ENCODE measurements at regions not wholly inside any gene's neighbourhood (a gene's known extent, or its start where the extent isn't known, plus 50 kb on each side); places are given as distances from the start of the nearest gene placed in this dataset.

- H3K4me2 ChIP-seq (ENCODE audit: low read length): no peak overlapping the region
- TF ChIP-seq CTCF (IDR thresholded peaks at IDR 0.05; ENCODE audit: low read depth, low read length, poor library complexity, severe bottlenecking): no peak
- no peak for TF ChIP-seq EZH2phosphoT487 (IDR thresholded peaks at IDR 0.05; ENCODE audit: borderline replicate concordance, low read length)
- H3F3A ChIP-seq (ENCODE audit: control insufficient read depth, insufficient read depth): no peaks in the 10 kb centered on the region
- no peaks in the 10 kb centered on the region for H3K4me1 ChIP-seq (ENCODE audit: control insufficient read depth, low read length)
- no peaks in the 10 kb centered on the region for H3K9me3 ChIP-seq (ENCODE audit: control insufficient read depth, insufficient read depth, low read length)
- no peak overlapping the region for H3K27ac ChIP-seq (ENCODE audit: low read depth, low read length)
- no peaks in the 10 kb centered on the region for H3K9me2 ChIP-seq (replicated peaks; ENCODE audit: control insufficient read depth, low read length)
- no peak overlapping the region for H3K4me3 ChIP-seq (ENCODE audit: low read length)
- no peaks in the 10 kb centered on the region for H3K36me3 ChIP-seq (ENCODE audit: control insufficient read depth, low read length)
- H3K27me3 ChIP-seq (ENCODE audit: control insufficient read depth, low read length): peaks cover 13% of the 10 kb centered on the region; the same call in 1 of the 2 replicates
- no peaks in the 10 kb centered on the region for H4K20me1 ChIP-seq (ENCODE audit: control insufficient read depth, insufficient read depth, low read depth, low read length)
- no peaks in the 10 kb centered on the region for H3K79me2 ChIP-seq (ENCODE audit: control insufficient read depth, low read length)
Observed at GRCh38 chr6:18533793-18534192, 146.6 kb downstream of the RNF144B start.

GRCh38 chr6:18536591-18537055 is 149.5 kb downstream of the RNF144B start:
- no peaks in the 10 kb centered on the region for H3K79me2 ChIP-seq (ENCODE audit: control insufficient read depth, low read length)
- H3K4me1 ChIP-seq (ENCODE audit: control insufficient read depth, low read length): no peaks in the 10 kb centered on the region
- no peak overlapping the region for H3K27ac ChIP-seq (ENCODE audit: low read depth, low read length)
- H3K4me2 ChIP-seq (ENCODE audit: low read length): no peak overlapping the region
- H4K20me1 ChIP-seq (ENCODE audit: control insufficient read depth, insufficient read depth, low read depth, low read length): no peaks in the 10 kb centered on the region
- no peaks in the 10 kb centered on the region for H3F3A ChIP-seq (ENCODE audit: control insufficient read depth, insufficient read depth)
- H3K36me3 ChIP-seq (ENCODE audit: control insufficient read depth, low read length): no peaks in the 10 kb centered on the region
- H3K4me3 ChIP-seq (ENCODE audit: low read length): no peak overlapping the region
- H3K9me2 ChIP-seq (replicated peaks; ENCODE audit: control insufficient read depth, low read length): no peaks in the 10 kb centered on the region
- no peak for TF ChIP-seq EZH2phosphoT487 (IDR thresholded peaks at IDR 0.05; ENCODE audit: borderline replicate concordance, low read length)
- TF ChIP-seq CTCF (IDR thresholded peaks at IDR 0.05; ENCODE audit: low read depth, low read length, poor library complexity, severe bottlenecking): no peak
- peaks cover 11% of the 10 kb centered on the region; the same call in 1 of the 2 replicates for H3K27me3 ChIP-seq (ENCODE audit: control insufficient read depth, low read length)
- H3K9me3 ChIP-seq (ENCODE audit: control insufficient read depth, insufficient read depth, low read length): no peaks in the 10 kb centered on the region

- H3K36me3 ChIP-seq (ENCODE audit: control insufficient read depth, low read length): no peaks in the 10 kb centered on the region
- no peak overlapping the region for H3K27ac ChIP-seq (ENCODE audit: low read depth, low read length)
- H3K9me2 ChIP-seq (replicated peaks; ENCODE audit: control insufficient read depth, low read length): no peaks in the 10 kb centered on the region
- 0 out of 2 replicates have a peak, but pooled peaks cover 5% of the 10 kb centered on the region for H3K27me3 ChIP-seq (ENCODE audit: control insufficient read depth, low read length)
- no peaks in the 10 kb centered on the region for H3K9me3 ChIP-seq (ENCODE audit: control insufficient read depth, insufficient read depth, low read length)
- H3F3A ChIP-seq (ENCODE audit: control insufficient read depth, insufficient read depth): no peaks in the 10 kb centered on the region
- H3K4me1 ChIP-seq (ENCODE audit: control insufficient read depth, low read length): no peaks in the 10 kb centered on the region
- TF ChIP-seq CTCF (IDR thresholded peaks at IDR 0.05; ENCODE audit: low read depth, low read length, poor library complexity, severe bottlenecking) (no peak), EZH2phosphoT487 (IDR thresholded peaks at IDR 0.05; ENCODE audit: borderline replicate concordance, low read length) (no peak)
- no peaks in the 10 kb centered on the region for H4K20me1 ChIP-seq (ENCODE audit: control insufficient read depth, insufficient read depth, low read depth, low read length)
- H3K4me2 ChIP-seq (ENCODE audit: low read length): no peak overlapping the region
- no peak overlapping the region for H3K4me3 ChIP-seq (ENCODE audit: low read length)
- H3K79me2 ChIP-seq (ENCODE audit: control insufficient read depth, low read length): no peaks in the 10 kb centered on the region
Observed at GRCh38 chr6:18538315-18538714, 151.2 kb downstream of the RNF144B start.
